ENCODE measurements at regions not wholly inside any gene's neighbourhood (a gene's known extent, or its start where the extent isn't known, plus 50 kb on each side); places are given as distances from the start of the nearest gene placed in this dataset.

DNA sequence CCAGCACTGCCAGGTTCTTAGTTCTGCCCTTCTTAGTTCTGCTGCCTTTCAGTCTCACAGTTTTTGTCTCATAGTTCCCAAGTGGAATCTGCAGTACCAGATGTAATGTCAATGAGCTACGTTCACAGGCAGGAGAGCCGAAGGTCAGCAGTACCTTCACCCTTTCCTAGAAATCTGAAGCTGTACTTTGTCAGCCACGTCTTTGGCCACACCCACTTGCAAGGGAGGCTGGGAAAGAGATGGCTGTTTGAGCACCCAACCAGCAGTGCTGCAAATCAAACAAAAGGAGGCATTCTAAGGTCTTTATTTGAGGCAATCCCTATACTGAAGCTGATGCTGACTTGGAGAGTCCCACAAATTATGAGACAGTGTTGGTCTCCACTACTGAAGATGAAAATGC, 199.1 kb upstream of the NPY2R start:
- RAD21 ChIA-PET (ENCODE audit: low non-redundant PET in 1 of 2, low total read pairs in 2 of 2, uncharacterized antibody in 2 of 2, unreplicated experiment in 2 of 2) = no interaction called here
- ATAC-seq (peak; percentile 36; the same call in 1 of the 2 replicates), DNase-seq (ENCODE audit: low read depth, low spot score) (no peak)
- CTCF ChIA-PET = no interaction called here
- TF ChIP-seq YY1 (IDR thresholded peaks at IDR 0.05; ENCODE audit: extremely low read depth, insufficient replicate concordance, low read depth, low read length) = no peak
- TF ChIP-seq ZFX (IDR thresholded peaks at IDR 0.05) = no peak
- TF ChIP-seq, protein P1, sequence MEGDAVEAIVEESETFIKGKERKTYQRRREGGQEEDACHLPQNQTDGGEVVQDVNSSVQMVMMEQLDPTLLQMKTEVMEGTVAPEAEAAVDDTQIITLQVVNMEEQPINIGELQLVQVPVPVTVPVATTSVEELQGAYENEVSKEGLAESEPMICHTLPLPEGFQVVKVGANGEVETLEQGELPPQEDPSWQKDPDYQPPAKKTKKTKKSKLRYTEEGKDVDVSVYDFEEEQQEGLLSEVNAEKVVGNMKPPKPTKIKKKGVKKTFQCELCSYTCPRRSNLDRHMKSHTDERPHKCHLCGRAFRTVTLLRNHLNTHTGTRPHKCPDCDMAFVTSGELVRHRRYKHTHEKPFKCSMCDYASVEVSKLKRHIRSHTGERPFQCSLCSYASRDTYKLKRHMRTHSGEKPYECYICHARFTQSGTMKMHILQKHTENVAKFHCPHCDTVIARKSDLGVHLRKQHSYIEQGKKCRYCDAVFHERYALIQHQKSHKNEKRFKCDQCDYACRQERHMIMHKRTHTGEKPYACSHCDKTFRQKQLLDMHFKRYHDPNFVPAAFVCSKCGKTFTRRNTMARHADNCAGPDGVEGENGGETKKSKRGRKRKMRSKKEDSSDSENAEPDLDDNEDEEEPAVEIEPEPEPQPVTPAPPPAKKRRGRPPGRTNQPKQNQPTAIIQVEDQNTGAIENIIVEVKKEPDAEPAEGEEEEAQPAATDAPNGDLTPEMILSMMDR (IDR thresholded peaks at IDR 0.05 in 2 of 3, conservative IDR thresholded peaks at IDR 0.05 in 1 of 3; ENCODE audit: borderline replicate concordance in 1 of 3, insufficient read depth in 1 of 3, low read depth in 2 of 3, low read length in 2 of 3) = no peak
- TF ChIP-seq JUND (IDR thresholded peaks at IDR 0.05) = no peak
- TF ChIP-seq SRF (IDR thresholded peaks at IDR 0.05; ENCODE audit: low read depth) = no peak
- no peak for TF ChIP-seq EZH2 (IDR thresholded peaks at IDR 0.05)
- no peak for TF ChIP-seq CEBPB (IDR thresholded peaks at IDR 0.05; ENCODE audit: low read depth)
- TF ChIP-seq EGR1 (IDR thresholded peaks at IDR 0.05; ENCODE audit: low read depth) = no peak
- TF ChIP-seq SIN3A (IDR thresholded peaks at IDR 0.05; ENCODE audit: low read depth) = no peak
- TF ChIP-seq ZNF274 (IDR thresholded peaks at IDR 0.05; ENCODE audit: low read depth, low read length) = no peak
- TF ChIP-seq EZH2phosphoT487 (IDR thresholded peaks at IDR 0.05; ENCODE audit: borderline replicate concordance) = no peak
- no peak for TF ChIP-seq SP1 (IDR thresholded peaks at IDR 0.05; ENCODE audit: low read depth)
- TF ChIP-seq TCF7L2 (IDR thresholded peaks at IDR 0.05; ENCODE audit: borderline replicate concordance, extremely low read depth, insufficient read depth, insufficient read length) = no peak
- TF ChIP-seq POLR2AphosphoS5 (IDR thresholded peaks at IDR 0.05; ENCODE audit: low read depth, low read length) = no peak
- no peak for TF ChIP-seq FOSL1 (IDR thresholded peaks at IDR 0.05; ENCODE audit: low read depth)
- TF ChIP-seq, protein P2, sequence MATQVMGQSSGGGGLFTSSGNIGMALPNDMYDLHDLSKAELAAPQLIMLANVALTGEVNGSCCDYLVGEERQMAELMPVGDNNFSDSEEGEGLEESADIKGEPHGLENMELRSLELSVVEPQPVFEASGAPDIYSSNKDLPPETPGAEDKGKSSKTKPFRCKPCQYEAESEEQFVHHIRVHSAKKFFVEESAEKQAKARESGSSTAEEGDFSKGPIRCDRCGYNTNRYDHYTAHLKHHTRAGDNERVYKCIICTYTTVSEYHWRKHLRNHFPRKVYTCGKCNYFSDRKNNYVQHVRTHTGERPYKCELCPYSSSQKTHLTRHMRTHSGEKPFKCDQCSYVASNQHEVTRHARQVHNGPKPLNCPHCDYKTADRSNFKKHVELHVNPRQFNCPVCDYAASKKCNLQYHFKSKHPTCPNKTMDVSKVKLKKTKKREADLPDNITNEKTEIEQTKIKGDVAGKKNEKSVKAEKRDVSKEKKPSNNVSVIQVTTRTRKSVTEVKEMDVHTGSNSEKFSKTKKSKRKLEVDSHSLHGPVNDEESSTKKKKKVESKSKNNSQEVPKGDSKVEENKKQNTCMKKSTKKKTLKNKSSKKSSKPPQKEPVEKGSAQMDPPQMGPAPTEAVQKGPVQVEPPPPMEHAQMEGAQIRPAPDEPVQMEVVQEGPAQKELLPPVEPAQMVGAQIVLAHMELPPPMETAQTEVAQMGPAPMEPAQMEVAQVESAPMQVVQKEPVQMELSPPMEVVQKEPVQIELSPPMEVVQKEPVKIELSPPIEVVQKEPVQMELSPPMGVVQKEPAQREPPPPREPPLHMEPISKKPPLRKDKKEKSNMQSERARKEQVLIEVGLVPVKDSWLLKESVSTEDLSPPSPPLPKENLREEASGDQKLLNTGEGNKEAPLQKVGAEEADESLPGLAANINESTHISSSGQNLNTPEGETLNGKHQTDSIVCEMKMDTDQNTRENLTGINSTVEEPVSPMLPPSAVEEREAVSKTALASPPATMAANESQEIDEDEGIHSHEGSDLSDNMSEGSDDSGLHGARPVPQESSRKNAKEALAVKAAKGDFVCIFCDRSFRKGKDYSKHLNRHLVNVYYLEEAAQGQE (IDR thresholded peaks at IDR 0.05; ENCODE audit: low read depth) = no peak
- TF ChIP-seq, protein P3, sequence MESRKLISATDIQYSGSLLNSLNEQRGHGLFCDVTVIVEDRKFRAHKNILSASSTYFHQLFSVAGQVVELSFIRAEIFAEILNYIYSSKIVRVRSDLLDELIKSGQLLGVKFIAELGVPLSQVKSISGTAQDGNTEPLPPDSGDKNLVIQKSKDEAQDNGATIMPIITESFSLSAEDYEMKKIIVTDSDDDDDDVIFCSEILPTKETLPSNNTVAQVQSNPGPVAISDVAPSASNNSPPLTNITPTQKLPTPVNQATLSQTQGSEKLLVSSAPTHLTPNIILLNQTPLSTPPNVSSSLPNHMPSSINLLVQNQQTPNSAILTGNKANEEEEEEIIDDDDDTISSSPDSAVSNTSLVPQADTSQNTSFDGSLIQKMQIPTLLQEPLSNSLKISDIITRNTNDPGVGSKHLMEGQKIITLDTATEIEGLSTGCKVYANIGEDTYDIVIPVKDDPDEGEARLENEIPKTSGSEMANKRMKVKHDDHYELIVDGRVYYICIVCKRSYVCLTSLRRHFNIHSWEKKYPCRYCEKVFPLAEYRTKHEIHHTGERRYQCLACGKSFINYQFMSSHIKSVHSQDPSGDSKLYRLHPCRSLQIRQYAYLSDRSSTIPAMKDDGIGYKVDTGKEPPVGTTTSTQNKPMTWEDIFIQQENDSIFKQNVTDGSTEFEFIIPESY (IDR thresholded peaks at IDR 0.05; ENCODE audit: extremely low read depth, insufficient replicate concordance, low read length) = no peak
- TF ChIP-seq POLR2A (IDR thresholded peaks at IDR 0.05; ENCODE audit: borderline replicate concordance, extremely low read depth, insufficient read depth, insufficient read length) = no peak
- TF ChIP-seq ELF1 (IDR thresholded peaks at IDR 0.05; ENCODE audit: borderline replicate concordance, low read depth) = no peak
- Histone ChIP-seq H3K9me3 (ENCODE audit: control insufficient read depth in 1 of 2, insufficient read depth in 1 of 2, low read depth in 1 of 2, low read length in 2 of 2) (no peaks in the 10 kb centered on the region), H3K27me3 (ENCODE audit: insufficient read depth, low read length) (no peaks in the 10 kb centered on the region), H3K9ac (ENCODE audit: low read length) (no peak overlapping the region), H3K4me3 (replicated peaks in 1 of 2; ENCODE audit: low read depth in 1 of 2, low read length in 2 of 2) (no peak overlapping the region), H3K27ac (ENCODE audit: low read depth, low read length) (no peak overlapping the region), H3K4me1 (ENCODE audit: control insufficient read depth in 1 of 2, insufficient read depth in 2 of 2, low read length in 2 of 2) (peaks cover 0 to 7% of the 10 kb centered on the region in 2 experiments; a peak in 2 of 4 replicates), H3K79me2 (ENCODE audit: insufficient read depth, low read length) (no peaks in the 10 kb centered on the region), H2AFZ (ENCODE audit: low read depth, low read length, poor library complexity, severe bottlenecking) (peak overlapping the region; percentile 45), H3K36me3 (ENCODE audit: control insufficient read depth in 1 of 2, insufficient read depth in 2 of 2, low read length in 2 of 2) (no peaks in the 10 kb centered on the region), H3K4me2 (ENCODE audit: low read length) (no peak overlapping the region), H3K9me2 (ENCODE audit: insufficient read depth) (no peaks in the 10 kb centered on the region), H4K20me1 (ENCODE audit: insufficient read depth) (no peaks in the 10 kb centered on the region)
- intact Hi-C loops (cut with micrococcal nuclease) = no loop called here
- POLR2A ChIA-PET = no interaction called here
- no TSS peak for BruUV-seq (replicated peaks)

Data from HCT116 (cell line).